HepG2 (cell line): ENCODE measurements at regions not wholly inside any gene's neighbourhood (a gene's known extent, or its start where the extent isn't known, plus 50 kb on each side); places are given as distances from the start of the nearest gene placed in this dataset.

Experiments used
- ATF2 ChIP-seq: sonication (generic); formaldehyde crosslinking; IDR thresholded peaks from 2 replicates; pipeline ENCODE4 v1.4.0; 2020; ENCODE audit warnings: missing genetic modification reagents
- FOXP4 ChIP-seq: sonication (generic); formaldehyde crosslinking; IDR thresholded peaks from 2 replicates; pipeline ENCODE4 v1.4.0; 2020; ENCODE audit warnings: missing genetic modification reagents
- HOXA3 ChIP-seq: sonication (generic); formaldehyde crosslinking; IDR thresholded peaks from 2 replicates; pipeline ENCODE4 v1.5.0; 2020; ENCODE audit warnings: missing genetic modification reagents
- NR1H2 ChIP-seq: sonication (generic); formaldehyde crosslinking; IDR thresholded peaks from 2 replicates; pipeline ENCODE4 v1.8.1; 2022; ENCODE audit warnings: low read depth, missing genetic modification reagents, borderline replicate concordance
- PATZ1 ChIP-seq: sonication (generic); formaldehyde crosslinking; IDR thresholded peaks from 2 replicates; pipeline ENCODE4 v1.4.0; 2020; ENCODE audit warnings: missing genetic modification reagents
- PRPF4 ChIP-seq: fragments of 200-400 bp; formaldehyde crosslinking; IDR thresholded peaks from 2 replicates; pipeline ENCODE4 v1.6.1; 2016; ENCODE audit warnings: low read length, low read depth; ENCODE audit not compliant: poor library complexity, severe bottlenecking
- STAT6 ChIP-seq: sonication (generic); formaldehyde crosslinking; IDR thresholded peaks from 2 replicates; pipeline ENCODE4 v1.4.0; 2020; ENCODE audit warnings: missing genetic modification reagents, mild to moderate bottlenecking, borderline replicate concordance
- ZBTB10 ChIP-seq: sonication (generic); formaldehyde crosslinking; IDR thresholded peaks from 2 replicates; pipeline ENCODE4 v1.4.0; 2020; ENCODE audit warnings: missing genetic modification reagents, borderline replicate concordance
- ZNF143 ChIP-seq: sonication (generic); formaldehyde crosslinking; IDR thresholded peaks from 2 replicates; pipeline ENCODE4 v1.4.0; 2020; ENCODE audit warnings: missing genetic modification reagents
- ZNF251 ChIP-seq: sonication (generic); formaldehyde crosslinking; IDR thresholded peaks from 2 replicates; pipeline ENCODE4 v1.9.0; 2021; ENCODE audit warnings: mild to moderate bottlenecking, missing genetic modification reagents
- ZNF350 ChIP-seq: sonication (generic); formaldehyde crosslinking; IDR thresholded peaks from 2 replicates; pipeline ENCODE4 v1.4.0; 2020; ENCODE audit warnings: mild to moderate bottlenecking, low read depth, missing genetic modification reagents, borderline replicate concordance
- ZNF556 ChIP-seq: sonication (generic); formaldehyde crosslinking; IDR thresholded peaks from 2 replicates; pipeline ENCODE4 v1.4.0; 2020; ENCODE audit warnings: mild to moderate bottlenecking, missing genetic modification reagents, borderline replicate concordance
- ZNF737 ChIP-seq: sonication (generic); formaldehyde crosslinking; IDR thresholded peaks from 2 replicates; pipeline ENCODE4 v1.5.0; 2020; ENCODE audit warnings: missing genetic modification reagents, mild to moderate bottlenecking, borderline replicate concordance
- ZSCAN22 ChIP-seq: sonication (generic); formaldehyde crosslinking; IDR thresholded peaks from 2 replicates; pipeline ENCODE4 v1.4.0; 2020; ENCODE audit warnings: mild to moderate bottlenecking, missing genetic modification reagents
- ZSCAN29 ChIP-seq: sonication (generic); formaldehyde crosslinking; conservative IDR thresholded peaks from 2 replicates; pipeline ENCODE4 v1.4.0; 2020; ENCODE audit warnings: mild to moderate bottlenecking, missing genetic modification reagents
- ZXDC ChIP-seq: sonication (generic); formaldehyde crosslinking; IDR thresholded peaks from 2 replicates; pipeline ENCODE4 v1.5.0; 2020; ENCODE audit warnings: mild to moderate bottlenecking, missing genetic modification reagents

- 0 out of 2 replicates have a peak, but pooled peaks have one; percentile 10 for TF ChIP-seq ZXDC (CRISPR knock-in tag)
- no peak for TF ChIP-seq PRPF4
- TF ChIP-seq ZSCAN22 (CRISPR knock-in tag) = no peak
- peak; percentile 41 for TF ChIP-seq HOXA3 (CRISPR knock-in tag)
- TF ChIP-seq STAT6 (CRISPR knock-in tag) = no peak; the same call in 1 of the 2 replicates
- no peak for TF ChIP-seq ZNF251 (CRISPR knock-in tag)
- peak; percentile 92 for TF ChIP-seq FOXP4 (CRISPR knock-in tag)
- no peak for TF ChIP-seq ZNF143 (CRISPR knock-in tag)
- peak; percentile 73 for TF ChIP-seq ZBTB10
- peak; percentile 73 for TF ChIP-seq PATZ1
- 0 out of 2 replicates have a peak, but pooled peaks have one; percentile 7 for TF ChIP-seq ZNF556 (CRISPR knock-in tag)
- TF ChIP-seq ZSCAN29 (CRISPR knock-in tag) = 0 out of 2 replicates have a peak, but pooled peaks have one; percentile 7
- TF ChIP-seq NR1H2 (CRISPR knock-in tag) = no peak
- no peak for TF ChIP-seq ZNF350 (CRISPR knock-in tag)
- peak; percentile 39; the same call in 1 of the 2 replicates for TF ChIP-seq ATF2 (CRISPR knock-in tag)
- no peak for TF ChIP-seq ZNF737 (CRISPR knock-in tag)
These were observed 129.2 kb downstream of the MYCN start (continued) for GRCh38 chr2:16069663-16069932.
